Endometrial microvascular endothelial cells (primary cell): ENCODE measurements at regions not wholly inside any gene's neighbourhood (a gene's known extent, or its start where the extent isn't known, plus 50 kb on each side); places are given as distances from the start of the nearest gene placed in this dataset.
"Not testable (repeated sequence)": the region's sequence is repeated elsewhere in the genome, so short reads cannot be mapped to it uniquely, and the experiment has no call there.

ENCODE experiments used
- in situ Hi-C: cut with HindIII; loops from 2 replicates; pipeline ENCODE4 v1.10.0; 2017; ENCODE audit warnings: low sequenced_read_pairs, low pct_unique_long_range_greater_than_20kb; ENCODE audit errors: inconsistent ontology term

GRCh38 chr9:107577140-107577776, 87.7 kb upstream of the KLF4 start:
- in situ Hi-C loops = no loop called here

GRCh38 chr9:107571148-107571547, 81.6 kb upstream of the KLF4 start:
- in situ Hi-C loops = no loop called here

- in situ Hi-C loops = no loop called here
Observed at GRCh38 chr9:107569174-107569573, 79.6 kb upstream of the KLF4 start.

- in situ Hi-C loops = not testable (repeated sequence)
Observed at GRCh38 chr9:107568406-107568805, 78.8 kb upstream of the KLF4 start.

- in situ Hi-C loops = no loop called here
Observed at GRCh38 chr9:107567462-107567861, 77.9 kb upstream of the KLF4 start.

GRCh38 chr9:107566611-107567061, 77.1 kb upstream of the KLF4 start:
- in situ Hi-C loops = no loop called here

GRCh38 chr9:107562798-107563197, 73.2 kb upstream of the KLF4 start:
- in situ Hi-C loops = no loop called here

GRCh38 chr9:107559494-107560086, 70.0 kb upstream of the KLF4 start:
- in situ Hi-C loops = no loop called here

GRCh38 chr9:107557236-107557990, 67.8 kb upstream of the KLF4 start:
- in situ Hi-C loops = no loop called here

- in situ Hi-C loops = no loop called here
Observed at GRCh38 chr9:107554636-107555035, 65.1 kb upstream of the KLF4 start.

GRCh38 chr9:107548298-107549142, 59.0 kb upstream of the KLF4 start:
- in situ Hi-C loops = no loop called here

GRCh38 chr9:107547772-107548297, 58.3 kb upstream of the KLF4 start:
- in situ Hi-C loops = no loop called here

GRCh38 chr9:107547303-107547702, 57.7 kb upstream of the KLF4 start:
- in situ Hi-C loops = no loop called here

- in situ Hi-C loops = no loop called here
Observed at GRCh38 chr9:107546859-107547258, 57.3 kb upstream of the KLF4 start.

GRCh38 chr9:107545036-107545435, 55.5 kb upstream of the KLF4 start:
- in situ Hi-C loops = no loop called here

GRCh38 chr9:107542411-107543157, 53.0 kb upstream of the KLF4 start:
- in situ Hi-C loops = no loop called here

- in situ Hi-C loops = no loop called here
Observed at GRCh38 chr9:107541523-107541922, 52.0 kb upstream of the KLF4 start.

GRCh38 chr9:107540164-107540561, 50.6 kb upstream of the KLF4 start:
- in situ Hi-C loops = no loop called here
